GM19452 (cell line): ENCODE measurements at regions not wholly inside any gene's neighbourhood (a gene's known extent, or its start where the extent isn't known, plus 50 kb on each side); places are given as distances from the start of the nearest gene placed in this dataset.
A peak's percentile ranks its signal among the peaks of the same experiment; 100 is the strongest.

Source experiments
- ATAC-seq: cut with Tn5 transposase; IDR thresholded peaks from one replicate; pipeline ENCODE4 v1.9.1; 2021; ENCODE audit not compliant: unreplicated experiment

GRCh38 chr16:72286936-72287620, 115.1 kb upstream of the PMFBP1 start:
- no peak for ATAC-seq

GRCh38 chr16:72285728-72286127, 113.8 kb upstream of the PMFBP1 start:
- no peak for ATAC-seq

GRCh38 chr16:72285324-72285723, 113.4 kb upstream of the PMFBP1 start:
- no peak for ATAC-seq

- ATAC-seq: no peak
Observed at GRCh38 chr16:72284042-72284789, 112.3 kb upstream of the PMFBP1 start.

DNA sequence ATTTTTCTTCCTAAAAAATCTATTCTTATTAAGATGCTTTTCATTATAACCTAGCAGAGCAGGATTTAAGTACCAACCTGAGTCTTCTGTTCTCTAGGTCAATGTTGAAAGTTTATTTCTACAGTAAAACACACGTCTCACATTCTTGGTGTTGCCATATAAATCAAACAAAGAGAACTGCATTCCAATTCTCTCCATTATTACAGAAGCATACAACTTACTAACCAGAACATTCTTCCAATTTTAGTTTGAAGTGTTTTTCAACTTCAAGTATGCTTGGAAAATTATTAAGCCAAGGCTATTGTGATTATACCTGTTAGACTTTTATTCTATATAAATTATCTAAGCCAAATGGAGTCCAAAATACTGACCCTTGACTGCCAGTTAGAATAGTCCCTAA, 110.4 kb upstream of the PMFBP1 start:
- ATAC-seq: no peak

- ATAC-seq: no peak
Observed at GRCh38 chr16:72278301-72278700, 106.3 kb upstream of the PMFBP1 start.

- no peak for ATAC-seq
Observed at GRCh38 chr16:72277749-72278148, 105.8 kb upstream of the PMFBP1 start.

DNA sequence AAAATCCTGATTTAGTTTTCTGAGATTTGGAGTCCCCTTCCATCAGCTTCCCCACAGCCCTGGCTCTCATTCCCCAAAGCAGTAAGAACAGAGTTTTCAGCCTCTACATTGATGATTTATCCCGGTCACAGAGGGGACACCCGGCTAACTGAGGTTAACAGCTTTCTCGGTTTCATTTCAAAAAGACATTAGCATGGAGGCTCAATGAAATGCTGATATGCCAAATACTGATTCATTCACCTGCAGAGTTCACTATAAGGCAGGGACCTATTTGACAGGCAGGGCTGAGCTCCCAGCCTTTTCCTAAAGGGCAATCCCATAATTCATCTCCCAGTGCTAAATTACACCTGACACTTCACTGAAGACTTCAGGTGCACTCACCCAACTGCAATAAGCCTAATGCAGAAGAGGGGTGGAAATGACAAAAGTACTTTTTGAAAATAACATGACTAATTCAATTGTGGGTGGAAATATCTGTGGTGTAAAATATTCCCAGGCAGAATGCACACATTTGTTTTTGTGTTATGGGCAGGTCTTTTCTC, 99.8 kb upstream of the PMFBP1 start:
- no peak for ATAC-seq

GRCh38 chr16:72270531-72270930, 98.6 kb upstream of the PMFBP1 start:
- ATAC-seq: no peak

DNA sequence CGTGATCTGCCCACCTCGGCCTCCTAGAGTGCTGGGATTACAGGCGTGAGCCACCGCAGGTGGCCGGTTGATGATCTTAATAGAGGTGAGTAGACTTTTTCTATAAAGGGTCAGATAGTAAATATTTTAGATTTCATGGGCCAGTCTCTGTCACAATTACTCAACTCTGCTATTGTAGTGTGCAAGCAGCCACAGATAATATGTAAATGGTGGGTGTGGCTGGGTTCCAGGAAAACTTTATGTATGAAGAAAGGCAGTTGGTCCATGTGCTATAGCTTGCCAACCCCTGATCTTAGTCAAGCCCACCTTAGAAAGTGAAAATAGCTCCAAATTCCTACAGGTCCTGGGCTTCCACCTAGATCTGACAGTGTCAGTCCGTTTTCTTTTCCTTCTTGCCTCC, 94.9 kb upstream of the PMFBP1 start:
- ATAC-seq: no peak

DNA sequence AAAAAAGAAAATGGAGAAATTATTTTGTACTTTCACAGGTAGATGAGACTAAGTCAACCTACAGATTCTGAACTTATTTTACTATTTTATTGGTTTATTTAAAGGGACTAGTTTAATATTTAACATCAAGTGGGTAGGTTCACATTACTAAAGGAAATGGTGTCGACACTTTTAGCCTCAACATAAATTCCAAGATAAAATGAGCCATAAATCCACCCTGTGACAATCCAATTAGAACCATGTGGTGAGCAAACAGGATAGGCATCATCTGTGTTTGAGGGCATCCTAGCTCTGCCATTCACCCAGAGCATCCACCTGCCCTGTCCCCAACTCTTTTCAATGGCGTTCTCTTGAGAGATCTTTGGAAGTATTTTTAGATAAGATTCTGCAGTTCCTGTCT, 92.8 kb upstream of the PMFBP1 start:
- ATAC-seq: no peak

GRCh38 chr16:72262711-72263110, 90.8 kb upstream of the PMFBP1 start:
- no peak for ATAC-seq

GRCh38 chr16:72261127-72261526, 89.2 kb upstream of the PMFBP1 start:
- ATAC-seq: no peak

- ATAC-seq: no peak
Observed at GRCh38 chr16:72256398-72257066, 84.6 kb upstream of the PMFBP1 start.

DNA sequence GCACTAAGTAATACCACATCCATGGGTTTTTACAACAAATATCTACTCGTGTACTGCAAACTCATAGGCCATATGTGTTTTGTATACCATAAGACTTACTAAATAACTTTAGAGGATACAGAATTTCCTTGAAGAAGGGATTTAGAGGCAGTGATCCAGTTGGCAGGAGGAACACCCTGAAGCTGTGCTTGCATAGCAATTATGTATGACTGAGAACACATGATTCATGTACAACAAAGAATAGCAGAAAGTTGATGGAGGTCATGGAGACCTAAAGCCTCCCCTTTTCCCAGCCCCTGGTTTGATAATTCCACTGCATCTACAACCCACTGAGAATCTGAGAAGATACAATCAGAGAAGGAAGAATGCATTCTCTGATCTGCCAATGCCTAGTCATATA, 83.8 kb upstream of the PMFBP1 start:
- no peak for ATAC-seq

DNA sequence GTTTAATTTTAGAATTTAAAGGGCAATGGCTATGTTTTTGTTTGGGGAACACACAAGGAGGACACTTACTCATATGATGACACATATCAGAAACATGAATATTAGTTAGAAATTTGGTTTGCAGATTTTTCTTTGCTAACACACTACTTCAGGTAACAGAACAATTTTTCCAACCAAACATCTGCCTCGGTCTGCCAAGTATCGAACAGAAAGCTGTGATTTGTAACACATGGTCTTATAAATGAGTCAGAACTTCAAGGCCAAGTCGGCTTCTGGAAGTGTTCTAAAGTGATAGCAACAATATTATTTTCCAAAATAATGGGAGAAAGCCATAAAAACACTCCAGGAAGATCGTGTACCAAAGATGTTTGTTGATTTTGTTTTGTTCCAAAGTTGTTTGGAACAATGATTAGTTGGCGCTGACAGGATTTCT, 75.9 kb upstream of the PMFBP1 start:
- no peak for ATAC-seq

GRCh38 chr16:72246423-72246822, 74.5 kb upstream of the PMFBP1 start:
- peak; percentile 89 for ATAC-seq

DNA sequence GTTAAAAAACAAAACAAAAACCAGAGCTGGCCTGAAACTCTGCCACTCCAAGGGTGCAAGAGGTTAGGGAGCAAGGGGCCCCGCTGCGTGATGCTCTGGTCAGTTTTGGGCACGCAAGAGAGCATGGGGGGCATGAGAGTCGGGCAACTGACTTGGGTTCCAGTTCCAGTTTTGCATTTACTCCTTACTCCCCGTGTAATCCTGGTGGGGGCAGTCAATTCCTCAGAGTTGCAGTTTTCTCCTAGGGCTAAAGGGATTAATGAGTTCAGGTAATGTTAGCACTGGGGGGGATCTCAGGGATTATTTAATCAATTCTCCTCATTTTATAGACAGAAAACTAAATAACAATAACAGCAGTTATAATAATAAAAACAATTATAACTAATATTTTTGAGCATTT, 72.9 kb upstream of the PMFBP1 start:
- no peak for ATAC-seq

GRCh38 chr16:72243621-72244020, 71.7 kb upstream of the PMFBP1 start:
- no peak for ATAC-seq

DNA sequence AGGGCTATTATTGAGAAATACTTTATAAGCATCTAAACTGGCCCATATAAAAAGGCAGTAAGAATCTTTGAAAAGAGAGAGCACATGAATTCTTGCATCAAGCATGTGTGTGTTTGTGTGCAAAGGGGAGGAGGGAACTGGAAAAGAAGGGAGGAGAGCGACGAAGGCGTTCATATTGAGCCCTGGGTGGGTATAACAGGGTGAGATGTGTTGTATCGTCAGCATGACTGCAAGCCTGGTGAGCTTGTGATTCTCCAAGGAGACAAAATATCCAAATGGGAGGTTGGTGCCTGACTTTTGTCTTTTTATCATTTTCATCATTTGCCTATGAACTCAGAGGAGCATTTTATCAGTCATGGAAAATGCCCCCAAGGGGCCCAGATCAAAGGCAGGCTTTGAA, 70.8 kb upstream of the PMFBP1 start:
- ATAC-seq: no peak

- ATAC-seq: no peak
Observed at GRCh38 chr16:72241930-72242329, 70.0 kb upstream of the PMFBP1 start.

DNA sequence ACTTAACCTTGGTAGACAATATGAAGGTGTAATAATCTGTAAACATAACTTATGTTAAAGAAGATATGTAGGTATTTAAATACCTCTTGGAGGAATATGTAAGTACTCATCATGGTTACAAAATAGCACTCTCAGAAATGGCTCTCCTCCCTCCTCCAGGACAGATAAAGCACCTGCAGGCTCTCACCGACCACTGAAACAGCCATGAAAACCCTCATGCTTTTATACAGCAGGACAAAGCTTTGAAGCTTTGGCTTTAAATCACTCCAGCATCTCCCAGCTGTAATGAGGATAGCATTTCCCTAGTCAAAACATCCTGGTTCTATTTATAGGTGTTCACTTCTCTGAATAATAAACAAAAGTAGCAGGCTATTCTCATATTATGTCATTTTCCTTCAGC, 69.1 kb upstream of the PMFBP1 start:
- ATAC-seq: no peak
